HAP-1 (cell line): ENCODE measurements at regions not wholly inside any gene's neighbourhood (a gene's known extent, or its start where the extent isn't known, plus 50 kb on each side); places are given as distances from the start of the nearest gene placed in this dataset.
A peak's percentile ranks its signal among the peaks of the same experiment; 100 is the strongest.

Experiments used
- DNase-seq, 2 experiments: peaks; one replicate each; pipeline ENCODE4 v3.0.0-alpha.2; 2016 to 2020; ENCODE audit warnings: low spot score in 2 of 2
- H3K27me3 ChIP-seq: fragments of 250-450 bp; sonication (Bioruptor Pico); 2 replicates; pipeline ENCODE4 v1.5.1; 2020; ENCODE audit warnings: low read depth, mild to moderate bottlenecking, moderate library complexity
- H3K36me3 ChIP-seq: fragments of 250-450 bp; sonication (Bioruptor Pico); replicated peaks from 2 replicates; pipeline ENCODE4 v1.5.1; 2020; ENCODE audit warnings: mild to moderate bottlenecking
- H3K4me1 ChIP-seq: fragments of 250-450 bp; sonication (Bioruptor Pico); 2 replicates; pipeline ENCODE4 v1.5.1; 2020; ENCODE audit warnings: mild to moderate bottlenecking
- H3K4me3 ChIP-seq: fragments of 250-450 bp; sonication (Bioruptor Pico); 2 replicates; pipeline ENCODE4 v1.5.1; 2020; ENCODE audit warnings: mild to moderate bottlenecking, moderate library complexity
- H3K9me3 ChIP-seq: fragments of 250-450 bp; sonication (Bioruptor Pico); 2 replicates; pipeline ENCODE4 v1.5.1; 2020; ENCODE audit warnings: mild to moderate bottlenecking, moderate library complexity
- in situ Hi-C: fragments of 300-500 bp; cut with MboI; formaldehyde crosslinking; loops from 3 replicates; pipeline ENCODE4 v1.14.3; 2020; ENCODE audit warnings: low sequenced_read_pairs, inconsistent platforms, mixed read lengths

DNA sequence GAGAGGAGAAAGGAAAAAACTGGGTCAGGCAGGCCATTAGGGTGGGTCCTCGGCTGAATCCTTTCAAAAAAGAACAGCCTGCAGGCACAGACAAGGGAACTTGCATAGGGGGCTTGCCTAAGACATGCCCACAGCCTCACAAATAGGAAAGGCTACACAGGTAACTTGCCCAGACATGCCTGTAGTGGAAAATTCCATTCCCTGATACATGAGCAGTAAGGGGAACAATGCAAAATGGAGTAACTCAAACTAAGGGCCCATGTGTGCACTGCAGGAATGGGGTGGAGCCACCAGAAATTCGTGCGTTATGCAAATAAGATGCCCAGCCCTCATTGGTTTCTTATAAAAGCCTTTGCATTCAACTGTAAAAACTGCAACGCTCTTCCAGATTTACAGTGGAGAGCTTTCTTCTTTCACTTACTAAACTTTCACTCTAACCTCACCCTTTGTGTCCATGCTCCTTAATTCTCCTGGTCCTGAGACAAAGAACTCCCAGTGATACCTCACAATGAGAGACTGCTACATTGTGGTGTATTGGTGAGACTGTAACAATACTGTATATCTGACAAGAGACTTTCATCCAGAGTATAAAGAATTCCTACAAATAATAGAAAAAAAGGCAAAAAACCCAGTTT lies 59.5 kb upstream of the SLITRK1 start:
- in situ Hi-C loops, result no loop called here
- Histone ChIP-seq H3K27me3 (no peaks in the 10 kb centered on the region), H3K9me3 (no peaks in the 10 kb centered on the region; the same call in 1 of the 2 replicates), H3K4me3 (no peak overlapping the region), H3K4me1 (peaks cover 34% of the 10 kb centered on the region), H3K36me3 (no peaks in the 10 kb centered on the region)
- DNase-seq, result peak in 1 of 2 experiments; percentile 26

DNA sequence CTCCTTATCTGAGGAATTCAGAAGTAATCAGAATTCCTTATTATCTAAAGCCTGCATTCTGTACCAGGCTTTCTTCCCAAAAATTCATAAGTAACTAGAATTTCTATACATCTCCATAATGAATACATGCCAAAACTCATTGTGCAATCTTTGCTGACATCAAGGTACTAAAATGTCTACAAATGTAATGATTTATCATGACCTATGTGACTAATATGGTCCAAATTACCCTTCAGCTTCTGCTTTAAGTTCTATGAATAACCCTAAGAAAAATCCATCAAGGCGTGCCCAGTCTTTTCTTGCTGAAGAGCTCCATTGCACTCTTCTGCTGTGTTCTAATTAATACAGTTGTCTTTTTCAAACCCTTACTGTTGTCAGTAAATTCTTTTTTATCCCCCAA lies 58.5 kb upstream of the SLITRK1 start:
- in situ Hi-C loops, result no loop called here
- Histone ChIP-seq H3K27me3 (no peaks in the 10 kb centered on the region), H3K36me3 (no peaks in the 10 kb centered on the region), H3K4me3 (no peak overlapping the region), H3K4me1 (peaks cover 40% of the 10 kb centered on the region), H3K9me3 (no peaks in the 10 kb centered on the region; the same call in 1 of the 2 replicates)
- no peak for DNase-seq

DNA sequence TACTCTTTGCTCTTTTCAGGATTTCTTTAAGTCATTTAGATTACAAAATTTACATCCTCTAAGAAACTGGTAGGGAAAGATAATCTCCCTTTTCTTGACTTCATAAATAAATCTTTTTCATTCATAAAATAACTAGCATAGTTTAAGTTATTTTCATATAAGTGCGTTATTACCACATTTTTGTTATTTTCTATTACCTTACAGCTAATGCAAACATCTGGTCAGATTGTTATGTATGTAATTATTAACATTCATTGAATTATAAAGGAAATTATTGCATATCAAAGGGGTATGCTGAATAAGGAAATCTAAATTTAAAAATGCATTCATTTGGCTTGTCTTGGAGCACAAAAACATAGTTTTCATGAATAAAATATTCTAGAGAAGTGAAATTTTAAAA lies 55.3 kb upstream of the SLITRK1 start:
- no peak overlapping the region for H3K4me3 ChIP-seq
- peak in 1 of 2 experiments; percentile 86 for DNase-seq
- peaks cover 40% of the 10 kb centered on the region for H3K4me1 ChIP-seq
- H3K9me3 ChIP-seq, result no peaks in the 10 kb centered on the region; the same call in 1 of the 2 replicates
- in situ Hi-C loops, result no loop called here
- H3K27me3 ChIP-seq, result no peaks in the 10 kb centered on the region
- H3K36me3 ChIP-seq, result no peaks in the 10 kb centered on the region

DNA sequence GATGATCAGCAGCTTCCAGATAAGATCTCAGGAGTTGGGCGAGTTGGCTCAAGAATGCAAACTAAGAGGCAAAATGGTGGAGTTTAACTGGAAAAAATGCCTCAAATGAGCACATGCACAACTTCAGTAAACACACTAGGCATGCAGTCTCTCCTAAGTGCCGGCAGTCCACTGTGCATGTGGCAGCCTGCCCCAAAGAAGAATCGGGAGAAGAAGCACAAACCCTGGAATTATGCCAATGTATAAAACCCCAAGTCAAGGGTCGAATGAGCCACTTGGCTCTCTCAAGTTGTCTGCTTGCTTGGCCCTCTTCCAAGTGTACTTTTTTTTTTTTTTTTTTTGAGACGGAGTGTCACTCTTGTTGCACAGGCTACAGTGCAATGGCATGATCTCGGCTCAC lies 53.3 kb upstream of the SLITRK1 start:
- DNase-seq, result no peak
- in situ Hi-C loops, result no loop called here
- Histone ChIP-seq H3K27me3 (no peaks in the 10 kb centered on the region), H3K4me3 (no peak overlapping the region), H3K4me1 (peaks cover 40% of the 10 kb centered on the region), H3K36me3 (no peaks in the 10 kb centered on the region), H3K9me3 (no peaks in the 10 kb centered on the region; the same call in 1 of the 2 replicates)
